ENCODE measurements at regions not wholly inside any gene's neighbourhood (a gene's known extent, or its start where the extent isn't known, plus 50 kb on each side); places are given as distances from the start of the nearest gene placed in this dataset.

DNA sequence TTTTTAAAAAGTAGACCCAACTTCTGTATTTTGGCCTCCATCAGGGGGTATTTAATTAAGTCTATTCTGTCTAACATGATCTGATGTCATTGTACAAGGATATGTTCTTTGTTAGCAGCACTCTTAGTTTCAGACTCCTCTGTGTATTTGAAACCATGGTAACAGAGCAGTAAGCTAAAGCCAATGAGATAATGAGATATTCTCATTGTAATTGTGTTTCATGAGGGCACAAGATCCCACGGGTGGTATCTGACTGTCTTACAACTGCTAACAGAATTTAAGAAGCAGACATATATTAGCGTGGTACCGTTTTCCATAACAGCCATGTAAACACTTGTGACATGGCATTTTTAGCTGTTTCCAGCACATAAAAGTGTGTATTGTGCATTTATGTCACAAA is 251.2 kb upstream of the VEPH1 start:
- Histone ChIP-seq H3K27me3 (ENCODE audit: insufficient read depth, poor library complexity, severe bottlenecking) (peaks cover 2% of the 10 kb centered on the region), H3K27ac (replicated peaks) (no peak overlapping the region), H3K4me3 (replicated peaks; ENCODE audit: insufficient read depth, low read length) (no peak overlapping the region)
- TF ChIP-seq CTCF (IDR thresholded peaks at IDR 0.05; ENCODE audit: insufficient read depth, low read length) (no peak), SPI1 (IDR thresholded peaks at IDR 0.05; ENCODE audit: borderline replicate concordance, low read depth) (no peak), GABPA (IDR thresholded peaks at IDR 0.05; ENCODE audit: low read depth) (no peak), POLR2AphosphoS5 (IDR thresholded peaks at IDR 0.05; ENCODE audit: low read depth) (no peak), REST (IDR thresholded peaks at IDR 0.05; ENCODE audit: insufficient replicate concordance, low read depth) (no peak)
- DNase-seq (ENCODE audit: low read depth in 1 of 2, low spot score in 1 of 2): no peak

- Histone ChIP-seq H3K27me3 (ENCODE audit: insufficient read depth, poor library complexity, severe bottlenecking) (peaks cover 2% of the 10 kb centered on the region), H3K27ac (replicated peaks) (no peak overlapping the region), H3K4me3 (replicated peaks; ENCODE audit: insufficient read depth, low read length) (no peak overlapping the region)
- no peak for DNase-seq (ENCODE audit: low read depth in 1 of 2, low spot score in 1 of 2)
- TF ChIP-seq CTCF (IDR thresholded peaks at IDR 0.05; ENCODE audit: insufficient read depth, low read length) (no peak), SPI1 (IDR thresholded peaks at IDR 0.05; ENCODE audit: borderline replicate concordance, low read depth) (no peak), POLR2AphosphoS5 (IDR thresholded peaks at IDR 0.05; ENCODE audit: low read depth) (no peak), REST (IDR thresholded peaks at IDR 0.05; ENCODE audit: insufficient replicate concordance, low read depth) (no peak), GABPA (IDR thresholded peaks at IDR 0.05; ENCODE audit: low read depth) (no peak)
Measured at GRCh38 chr3:157753787-157754136, 250.5 kb upstream of the VEPH1 start.

DNA sequence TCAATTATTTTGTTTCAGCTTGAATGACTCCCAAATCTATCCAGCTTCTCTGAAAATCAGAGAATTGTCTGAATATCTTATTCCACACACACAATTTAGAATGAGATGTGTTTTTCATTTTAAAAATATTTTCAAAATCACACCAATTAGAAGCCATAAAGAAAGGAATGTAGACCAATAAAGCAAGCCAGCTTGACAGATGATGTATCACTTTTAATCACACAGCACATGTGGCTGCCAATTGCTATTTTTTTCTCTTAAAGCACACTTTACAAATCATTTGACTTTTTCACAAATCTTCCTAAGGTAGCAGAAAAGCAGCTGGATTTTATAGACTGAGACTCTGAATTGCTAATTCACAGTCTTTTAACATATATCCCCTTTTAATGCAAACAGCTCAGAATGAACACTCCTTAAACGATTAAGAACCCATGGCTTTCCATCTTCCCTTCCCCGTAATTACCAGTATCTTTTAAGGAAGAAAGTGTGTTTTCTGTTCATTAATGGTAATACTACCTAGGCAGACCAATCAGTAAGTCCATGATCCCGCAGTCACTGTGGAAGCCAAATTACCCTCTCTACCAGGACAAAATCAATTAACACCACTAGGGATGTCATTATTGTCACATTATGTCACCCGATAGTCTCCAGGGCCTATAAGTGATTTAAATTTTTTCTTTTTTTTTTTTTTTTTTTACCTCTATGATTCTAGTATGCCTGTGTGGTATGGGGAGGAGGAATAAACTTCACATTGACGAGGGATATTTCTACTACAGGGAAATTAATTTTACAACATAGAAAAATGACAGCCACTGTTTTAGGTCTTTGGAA is 250.0 kb upstream of the VEPH1 start:
- Histone ChIP-seq H3K4me3 (replicated peaks; ENCODE audit: insufficient read depth, low read length) (no peak overlapping the region), H3K27me3 (ENCODE audit: insufficient read depth, poor library complexity, severe bottlenecking) (peaks cover 2% of the 10 kb centered on the region), H3K27ac (replicated peaks) (no peak overlapping the region)
- TF ChIP-seq CTCF (IDR thresholded peaks at IDR 0.05; ENCODE audit: insufficient read depth, low read length) (no peak), SPI1 (IDR thresholded peaks at IDR 0.05; ENCODE audit: borderline replicate concordance, low read depth) (no peak), GABPA (IDR thresholded peaks at IDR 0.05; ENCODE audit: low read depth) (no peak), POLR2AphosphoS5 (IDR thresholded peaks at IDR 0.05; ENCODE audit: low read depth) (no peak), REST (IDR thresholded peaks at IDR 0.05; ENCODE audit: insufficient replicate concordance, low read depth) (no peak)
- no peak for DNase-seq (ENCODE audit: low read depth in 1 of 2, low spot score in 1 of 2)

Data from HL-60 (cell line).